H1 (cell line): ENCODE measurements at regions not wholly inside any gene's neighbourhood (a gene's known extent, or its start where the extent isn't known, plus 50 kb on each side); places are given as distances from the start of the nearest gene placed in this dataset.

Experiments
- CTCF ChIA-PET: fragments of 300-600 bp; sonication (Branson Sonifier 250); formaldehyde crosslinking; loops from one replicate; lab custom pipeline; 2021; ENCODE audit not compliant: partially characterized antibody; lab: Charles Lee
- POLR2A ChIA-PET: fragments of 300-600 bp; sonication (Branson Sonifier 250); formaldehyde crosslinking; loops from one replicate; lab custom pipeline; 2021; ENCODE audit warnings: inconsistent platforms; ENCODE audit not compliant: partially characterized antibody; lab: Charles Lee
- DNase-seq, 2 experiments: peaks; one replicate each; pipeline versions ENCODE4 v3.0.0 to v3.0.0-alpha.2; 2010 to 2022; ENCODE audit warnings: low spot score in 2 of 2, low read depth in 1 of 2, mixed read lengths in 1 of 2
- FAIRE-seq: peaks from 2 replicates; lab custom pipeline; 2011; peaks lifted over from hg19 to GRCh38; lab: Jason Lieb, UNC
- H2AFZ ChIP-seq: 2 replicates; pipeline ENCODE4 v1.8.1; 2012; ENCODE audit warnings: low read length, inconsistent platforms
- H2AK5ac ChIP-seq: 2 replicates; pipeline ENCODE4 v1.6.1; 2013; ENCODE audit warnings: low read depth, low read length
- H2BK120ac ChIP-seq: replicated peaks from 2 replicates; pipeline ENCODE3; 2013; ENCODE audit warnings: low read depth, low read length, inconsistent platforms
- H2BK12ac ChIP-seq: 2 replicates; pipeline ENCODE4 v1.6.1; 2013; ENCODE audit warnings: low read depth, low read length
- H2BK15ac ChIP-seq: 2 replicates; pipeline ENCODE4 v1.6.1; 2013; ENCODE audit warnings: low read length
- H2BK20ac ChIP-seq: 2 replicates; pipeline ENCODE4 v1.6.1; 2013; ENCODE audit warnings: low read length
- H2BK5ac ChIP-seq: 2 replicates; pipeline ENCODE4 v1.6.1; 2013; ENCODE audit warnings: low read depth, low read length
- H3K14ac ChIP-seq: 2 replicates; pipeline ENCODE4 v1.6.1; 2013; ENCODE audit warnings: inconsistent platforms; ENCODE audit not compliant: insufficient read length
- H3K18ac ChIP-seq: 2 replicates; pipeline ENCODE4 v1.6.1; 2013; ENCODE audit warnings: low read length; ENCODE audit errors: extremely low read depth
- H3K23ac ChIP-seq: 2 replicates; pipeline ENCODE4 v1.6.1; 2013; ENCODE audit warnings: inconsistent platforms; ENCODE audit not compliant: insufficient read length
- H3K23me2 ChIP-seq: 2 replicates; pipeline ENCODE4 v1.6.1; 2013; ENCODE audit warnings: low read depth, low read length
- H3K27ac ChIP-seq: 2 replicates; pipeline ENCODE4 v1.6.1; 2011; ENCODE audit warnings: low read depth, low read length, inconsistent platforms
- H3K27me3 ChIP-seq, 4 experiments: replicated peaks in 1 of 4; 1 replicate in 1 of 4; 2 replicates in 3 of 4; pipeline versions ENCODE4 v1.6.1 to v1.8.1; 2011 to 2013; ENCODE audit warnings: low read length in 3 of 4, mild to moderate bottlenecking in 3 of 4, inconsistent platforms in 2 of 4, mixed read lengths in 2 of 4, moderate library complexity in 1 of 4; ENCODE audit not compliant: control insufficient read depth in 3 of 4, insufficient read depth in 3 of 4; ENCODE audit errors: extremely low read depth in 1 of 4
- H3K36me3 ChIP-seq, 4 experiments: 2 replicates each; pipeline versions ENCODE4 v1.6.1 to v1.8.1; 2011 to 2013; ENCODE audit warnings: mild to moderate bottlenecking in 4 of 4, low read length in 3 of 4, moderate library complexity in 2 of 4, control low read depth in 1 of 4, inconsistent platforms in 1 of 4; ENCODE audit not compliant: insufficient read depth in 4 of 4, control insufficient read depth in 2 of 4
- H3K4ac ChIP-seq: replicated peaks from 2 replicates; pipeline ENCODE3; 2013; ENCODE audit warnings: low read length, low read depth, mixed read lengths, inconsistent platforms; ENCODE audit not compliant: insufficient read length
- H3K4me1 ChIP-seq, 4 experiments: replicated peaks in 1 of 4; 1 replicate in 1 of 4; 2 replicates in 3 of 4; pipeline versions ENCODE4 v1.6.1 to v1.8.1; 2011 to 2013; ENCODE audit warnings: low read length in 3 of 4, inconsistent platforms in 2 of 4, mixed read lengths in 1 of 4; ENCODE audit not compliant: insufficient read depth in 4 of 4, control insufficient read depth in 3 of 4
- H3K4me2 ChIP-seq, 2 experiments: 2 replicates each; pipeline versions ENCODE4 v1.6.1 to v1.8.1; 2011 to 2013; ENCODE audit warnings: low read depth in 2 of 2, low read length in 2 of 2, control low read depth in 1 of 2, inconsistent platforms in 1 of 2, mild to moderate bottlenecking in 1 of 2; ENCODE audit not compliant: insufficient read depth in 1 of 2
- H3K4me3 ChIP-seq, 4 experiments: fragments of 200-600, 300-600 bp in 1 of 4; sonication (generic), shearing (Covaris generic), sonication (Bioruptor Twin) in 1 of 4; 2 replicates each; pipeline versions ENCODE4 v1.5.1 to v1.8.1; 2011 to 2016; ENCODE audit warnings: low read length in 4 of 4, low read depth in 3 of 4, control low read depth in 2 of 4, inconsistent platforms in 2 of 4, mild to moderate bottlenecking in 2 of 4, mixed read lengths in 1 of 4, moderate library complexity in 1 of 4; ENCODE audit not compliant: insufficient read depth in 2 of 4; ENCODE audit errors: extremely low read depth in 1 of 4
- H3K56ac ChIP-seq: replicated peaks from 2 replicates; pipeline ENCODE3; 2013; ENCODE audit warnings: low read depth, mild to moderate bottlenecking, mixed read lengths, low read length, inconsistent platforms; ENCODE audit not compliant: insufficient read length
- H3K79me1 ChIP-seq: 2 replicates; pipeline ENCODE4 v1.6.1; 2013; ENCODE audit warnings: low read depth, low read length, control low read depth
- H3K79me2 ChIP-seq, 2 experiments: 2 replicates each; pipeline versions ENCODE4 v1.6.1 to v1.8.1; 2012 to 2013; ENCODE audit warnings: low read length in 2 of 2, mild to moderate bottlenecking in 2 of 2, inconsistent platforms in 1 of 2; ENCODE audit not compliant: insufficient read depth in 2 of 2, control insufficient read depth in 1 of 2
- H3K9ac ChIP-seq, 4 experiments: replicated peaks in 1 of 4; 1 replicate in 1 of 4; 2 replicates in 3 of 4; pipeline versions ENCODE4 v1.6.1 to v1.8.1; 2011 to 2013; ENCODE audit warnings: low read depth in 3 of 4, low read length in 3 of 4, control low read depth in 2 of 4, mild to moderate bottlenecking in 2 of 4, moderate library complexity in 2 of 4, inconsistent platforms in 1 of 4; ENCODE audit errors: extremely low read depth in 1 of 4
- H3K9me3 ChIP-seq, 2 experiments: 2 replicates each; pipeline versions ENCODE4 v1.6.1 to v1.8.1; 2012 to 2013; ENCODE audit warnings: mild to moderate bottlenecking in 2 of 2, moderate library complexity in 2 of 2, control low read depth in 1 of 2, inconsistent platforms in 1 of 2, low read depth in 1 of 2, low read length in 1 of 2, mixed read lengths in 1 of 2; ENCODE audit not compliant: insufficient read depth in 2 of 2
- H4K20me1 ChIP-seq, 2 experiments: replicated peaks in 1 of 2; 2 replicates each; pipeline versions ENCODE3 to v1.8.1; 2011 to 2013; ENCODE audit warnings: inconsistent platforms in 2 of 2, low read length in 2 of 2, mild to moderate bottlenecking in 1 of 2; ENCODE audit not compliant: insufficient read depth in 2 of 2, control insufficient read depth in 1 of 2
- H4K5ac ChIP-seq: 2 replicates; pipeline ENCODE4 v1.6.1; 2013; ENCODE audit warnings: low read length, low read depth, mixed read lengths, inconsistent platforms; ENCODE audit not compliant: insufficient read length
- H4K8ac ChIP-seq: 2 replicates; pipeline ENCODE4 v1.8.0; 2013; ENCODE audit warnings: mild to moderate bottlenecking, moderate library complexity, low read length, inconsistent platforms; ENCODE audit not compliant: insufficient read depth; ENCODE audit errors: extremely low read depth
- H4K91ac ChIP-seq: replicated peaks from 2 replicates; pipeline ENCODE3; 2013; ENCODE audit warnings: low read length, mixed read lengths, inconsistent platforms; ENCODE audit not compliant: insufficient read length
- BCL11A ChIP-seq, 2 experiments: IDR thresholded peaks; one replicate each; pipeline ENCODE4 v1.6.1; 2011; ENCODE audit warnings: low read depth in 2 of 2, low read length in 2 of 2, mild to moderate bottlenecking in 2 of 2
- CTBP2 ChIP-seq: IDR thresholded peaks from 2 replicates; pipeline ENCODE4 v1.7.0; 2011; ENCODE audit warnings: borderline replicate concordance, mild to moderate bottlenecking, moderate library complexity, mixed read lengths, low read length; ENCODE audit not compliant: insufficient read depth, insufficient read length
- CTCF ChIP-seq, 3 experiments: IDR thresholded peaks; 1 replicate in 2 of 3; 2 replicates in 1 of 3; pipeline versions ENCODE4 v1.5.1 to v1.6.1; 2011; ENCODE audit warnings: low read length in 3 of 3, mild to moderate bottlenecking in 3 of 3, inconsistent platforms in 2 of 3, low read depth in 1 of 3, moderate library complexity in 1 of 3; ENCODE audit not compliant: insufficient read depth in 1 of 3; ENCODE audit errors: control extremely low read depth in 1 of 3
- EGR1 ChIP-seq: IDR thresholded peaks from 2 replicates; pipeline ENCODE4 v1.6.1; 2011; ENCODE audit warnings: low read depth, low read length, borderline replicate concordance
- HDAC6 ChIP-seq: IDR thresholded peaks from one replicate; pipeline ENCODE4 v1.7.1; 2012; ENCODE audit warnings: low read depth, mild to moderate bottlenecking, inconsistent platforms, low read length, moderate library complexity
- NANOG ChIP-seq: IDR thresholded peaks from 2 replicates; pipeline ENCODE4 v1.6.1; 2011; ENCODE audit warnings: low read length, low read depth, mild to moderate bottlenecking, inconsistent platforms; ENCODE audit not compliant: insufficient read depth, poor library complexity, severe bottlenecking
- NRF1 ChIP-seq: IDR thresholded peaks from 2 replicates; pipeline ENCODE4 v1.6.1; 2011; ENCODE audit warnings: mild to moderate bottlenecking, low read depth, low read length, improper control_type of control experiment
- SIRT6 ChIP-seq: IDR thresholded peaks from one replicate; pipeline ENCODE4 v1.7.1; 2012; ENCODE audit warnings: low read length, inconsistent platforms
- SP1 ChIP-seq: IDR thresholded peaks from 2 replicates; pipeline ENCODE4 v1.6.1; 2011; ENCODE audit warnings: low read depth, low read length
- YY1 ChIP-seq: IDR thresholded peaks from 2 replicates; pipeline ENCODE4 v1.6.1; 2011; ENCODE audit warnings: low read depth, mild to moderate bottlenecking, low read length
- WGBS, 2 experiments: shearing (Covaris generic) in 1 of 2; methylation state at CpG; one replicate each; pipeline versions ENCODE4 v1.1.6 to v1.1.7; 2013 to 2015; ENCODE audit warnings: low lambda C conversion rate in 2 of 2, mixed read lengths in 2 of 2, inconsistent platforms in 1 of 2, low coverage in 1 of 2, missing lambda C conversion rate in 1 of 2; ENCODE audit not compliant: insufficient replicate concordance in 2 of 2, insufficient coverage in 1 of 2, insufficient read length in 1 of 2; ENCODE audit errors: extremely low coverage in 1 of 2, missing lambda C conversion rate in 1 of 2; 5-methylcytosine and 5-hydroxymethylcytosine counted together

- FAIRE-seq (no peak), DNase-seq (no peak)
- H2BK20ac ChIP-seq = no peak overlapping the region
- H3K79me1 ChIP-seq = no peaks in the 10 kb centered on the region
- no peak overlapping the region for H3K4me2 ChIP-seq
- H3K9ac ChIP-seq = no peak overlapping the region
- WGBS, 2 experiments = 94% methylated on average over 7 of the region's 7 CpGs; no CpG with 5 or more reads in 1 of the 2 experiments
- ChIA-PET POLR2A (no interaction called here), CTCF (interaction anchor here (0.6 kb wide), 1 partner anchor 173 kb away, joined by 3 read pairs; no protein-coding TSS in a partner anchor)
- H4K20me1 ChIP-seq = no peaks in the 10 kb centered on the region
- H3K14ac ChIP-seq = no peak overlapping the region
- H3K18ac ChIP-seq = no peak overlapping the region
- H2BK5ac ChIP-seq = no peak overlapping the region
- no peaks in the 10 kb centered on the region for H3K23me2 ChIP-seq
- no peak overlapping the region for H3K4me3 ChIP-seq
- H3K27me3 ChIP-seq = no peaks in the 10 kb centered on the region
- no peak overlapping the region for H3K23ac ChIP-seq
- no peak overlapping the region for H4K91ac ChIP-seq
- no peak overlapping the region for H2BK120ac ChIP-seq
- no peaks in the 10 kb centered on the region for H3K36me3 ChIP-seq
- no peak overlapping the region for H3K27ac ChIP-seq
- H3K56ac ChIP-seq = no peak overlapping the region
- H3K9me3 ChIP-seq = no peaks in the 10 kb centered on the region
- no peak overlapping the region for H4K8ac ChIP-seq
- H3K4me1 ChIP-seq = no peaks in the 10 kb centered on the region
- no peaks in the 10 kb centered on the region for H3K79me2 ChIP-seq
- H2AFZ ChIP-seq = no peak overlapping the region
- no peak overlapping the region for H4K5ac ChIP-seq
- H2AK5ac ChIP-seq = no peak overlapping the region
- H2BK15ac ChIP-seq = no peak overlapping the region
- H2BK12ac ChIP-seq = no peak overlapping the region
- no peak overlapping the region for H3K4ac ChIP-seq
- TF ChIP-seq HDAC6 (no peak), SP1 (no peak), CTBP2 (no peak), NANOG (no peak), CTCF (IDR thresholded peaks at IDR 0.05; ENCODE audit: control extremely low read depth in 1 of 3, insufficient read depth in 1 of 3, low read depth in 1 of 3, low read length in 3 of 3) (no peak), BCL11A (IDR thresholded peaks at IDR 0.05; ENCODE audit: low read depth in 2 of 2, low read length in 2 of 2) (no peak), SIRT6 (no peak), EGR1 (no peak), YY1 (no peak), NRF1 (no peak)
These were observed 282.7 kb downstream of the BAMBI start for GRCh38 chr10:28959850-28960501.
